ENCODE measurements at regions not wholly inside any gene's neighbourhood (a gene's known extent, or its start where the extent isn't known, plus 50 kb on each side); places are given as distances from the start of the nearest gene placed in this dataset.

GRCh38 chr2:7915302-7916091 lies 766.4 kb upstream of the ID2 start:
- no peak for DNase-seq

- no peak for DNase-seq
These were observed 765.2 kb upstream of the ID2 start for GRCh38 chr2:7916670-7917069.

GRCh38 chr2:7919510-7919909 lies 762.3 kb upstream of the ID2 start:
- no peak for DNase-seq

- DNase-seq: no peak
These were observed 757.7 kb upstream of the ID2 start for GRCh38 chr2:7924023-7924762.

- no peak for DNase-seq
These were observed 756.4 kb upstream of the ID2 start for GRCh38 chr2:7925506-7925905.

GRCh38 chr2:7927691-7928090 lies 754.2 kb upstream of the ID2 start:
- DNase-seq: no peak

GRCh38 chr2:7929281-7929680 lies 752.6 kb upstream of the ID2 start:
- no peak for DNase-seq

GRCh38 chr2:7930800-7931635 lies 750.8 kb upstream of the ID2 start:
- DNase-seq: no peak

- no peak for DNase-seq
These were observed 750.0 kb upstream of the ID2 start for GRCh38 chr2:7931808-7932207.

GRCh38 chr2:7933672-7934071 lies 748.2 kb upstream of the ID2 start:
- no peak for DNase-seq

GRCh38 chr2:7934476-7934875 lies 747.4 kb upstream of the ID2 start:
- no peak for DNase-seq

GRCh38 chr2:7937082-7937481 lies 744.8 kb upstream of the ID2 start:
- no peak for DNase-seq

- DNase-seq: no peak
These were observed 741.1 kb upstream of the ID2 start for GRCh38 chr2:7940723-7941122.

GRCh38 chr2:7943446-7943845 lies 738.4 kb upstream of the ID2 start:
- DNase-seq: no peak

- no peak for DNase-seq
These were observed 736.8 kb upstream of the ID2 start for GRCh38 chr2:7945026-7945425.

GRCh38 chr2:7950035-7950612 lies 731.7 kb upstream of the ID2 start:
- DNase-seq: no peak

- DNase-seq: no peak
These were observed 730.9 kb upstream of the ID2 start for GRCh38 chr2:7951001-7951400.

- no peak for DNase-seq
These were observed 730.4 kb upstream of the ID2 start for GRCh38 chr2:7951490-7951889.

- DNase-seq: no peak
These were observed 729.7 kb upstream of the ID2 start for GRCh38 chr2:7952046-7952745.

- no peak for DNase-seq
These were observed 728.7 kb upstream of the ID2 start for GRCh38 chr2:7953195-7953594.

GRCh38 chr2:7954234-7954633 lies 727.6 kb upstream of the ID2 start:
- DNase-seq: no peak

GRCh38 chr2:7956126-7956689 lies 725.6 kb upstream of the ID2 start:
- DNase-seq: no peak

All from activated CD4-positive, alpha-beta T cell treated with anti-CD3 and anti-CD28 coated beads, Interleukin-2, amount 50 U/mL, for 1 hour (primary cell).